ENCODE measurements at regions not wholly inside any gene's neighbourhood (a gene's known extent, or its start where the extent isn't known, plus 50 kb on each side); places are given as distances from the start of the nearest gene placed in this dataset.

- TF ChIP-seq CTCF (IDR thresholded peaks at IDR 0.05) = no peak
- no peak overlapping the region for H3K4me3 ChIP-seq
- no peak for DNase-seq (ENCODE audit: low spot score)
- H3K27ac ChIP-seq = no peak overlapping the region
Measured at GRCh38 chr10:3605882-3606281, 179.1 kb downstream of the KLF6 start.

- TF ChIP-seq CTCF (IDR thresholded peaks at IDR 0.05) = no peak
- no peak overlapping the region for H3K27ac ChIP-seq
- no peak for DNase-seq (ENCODE audit: low spot score)
- no peak overlapping the region for H3K4me3 ChIP-seq
Measured at GRCh38 chr10:3595736-3596135, 189.3 kb downstream of the KLF6 start.

- no peak overlapping the region for H3K27ac ChIP-seq
- no peak for DNase-seq (ENCODE audit: low spot score)
- H3K4me3 ChIP-seq = no peak overlapping the region
- no peak for TF ChIP-seq CTCF (IDR thresholded peaks at IDR 0.05)
Measured at GRCh38 chr10:3593611-3594010, 191.4 kb downstream of the KLF6 start.

GRCh38 chr10:3592424-3592823 lies 192.6 kb downstream of the KLF6 start:
- no peak for TF ChIP-seq CTCF (IDR thresholded peaks at IDR 0.05)
- DNase-seq (ENCODE audit: low spot score) = no peak
- H3K27ac ChIP-seq = no peak overlapping the region
- H3K4me3 ChIP-seq = no peak overlapping the region

- Histone ChIP-seq H3K27ac (no peak overlapping the region), H3K4me3 (no peak overlapping the region)
- DNase-seq (ENCODE audit: low spot score) = no peak
- TF ChIP-seq CTCF (IDR thresholded peaks at IDR 0.05) = no peak
Measured at GRCh38 chr10:3588816-3589215, 196.2 kb downstream of the KLF6 start.

GRCh38 chr10:3588346-3588745 lies 196.7 kb downstream of the KLF6 start:
- H3K4me3 ChIP-seq = no peak overlapping the region
- H3K27ac ChIP-seq = no peak overlapping the region
- TF ChIP-seq CTCF (IDR thresholded peaks at IDR 0.05) = no peak
- no peak for DNase-seq (ENCODE audit: low spot score)

GRCh38 chr10:3584926-3585784 lies 199.9 kb downstream of the KLF6 start:
- Histone ChIP-seq H3K27ac (no peak overlapping the region), H3K4me3 (no peak overlapping the region)
- no peak for DNase-seq (ENCODE audit: low spot score)
- TF ChIP-seq CTCF (IDR thresholded peaks at IDR 0.05) = no peak
